AML-193 (cell line): ENCODE measurements at regions not wholly inside any gene's neighbourhood (a gene's known extent, or its start where the extent isn't known, plus 50 kb on each side); places are given as distances from the start of the nearest gene placed in this dataset.
"Not testable (repeated sequence)": the region's sequence is repeated elsewhere in the genome, so short reads cannot be mapped to it uniquely, and the experiment has no call there.

Experiments used
- DNase-seq, 2 experiments: peaks; one replicate each; lab custom pipeline; 2025; lab: John Stamatoyannopoulos, UW

DNA sequence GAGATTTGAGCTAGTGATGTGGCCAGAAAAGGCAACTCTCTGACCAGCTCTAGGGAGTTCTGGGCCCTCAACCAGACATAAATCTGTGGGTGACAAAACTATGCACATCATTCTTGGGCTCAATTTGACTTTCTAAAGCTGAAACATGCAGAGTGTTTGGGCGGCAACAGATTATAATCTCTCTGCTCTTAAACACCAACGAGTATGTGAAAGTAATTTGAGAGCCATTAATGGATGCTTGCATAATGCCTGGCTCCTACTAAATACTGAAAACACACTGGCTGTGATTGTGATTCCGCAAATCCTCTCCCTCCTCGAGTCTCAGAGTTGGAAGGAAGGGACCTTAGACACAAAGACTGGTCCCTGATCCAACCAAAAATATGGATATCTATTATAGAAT, 186.7 kb downstream of the UACA start:
- DNase-seq = no peak

DNA sequence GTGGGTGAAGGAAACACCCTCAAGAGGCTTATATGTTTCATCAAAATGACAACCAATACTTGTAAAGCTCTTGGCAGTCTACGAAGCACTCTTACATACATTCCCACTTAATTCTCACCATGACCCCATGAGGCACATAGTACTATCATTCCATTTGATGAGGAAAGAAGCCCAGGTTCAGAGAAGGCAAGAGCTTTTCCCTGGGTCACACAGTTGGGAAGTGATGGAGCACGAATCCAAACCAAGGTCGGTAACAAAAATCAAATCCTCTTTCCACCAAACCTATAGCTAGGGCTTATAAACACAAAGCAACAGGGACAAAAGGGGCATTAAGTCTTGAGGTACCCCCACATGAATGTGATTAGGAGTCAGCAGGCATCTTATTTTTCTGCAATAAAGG, 187.1 kb downstream of the UACA start:
- no peak for DNase-seq

DNA sequence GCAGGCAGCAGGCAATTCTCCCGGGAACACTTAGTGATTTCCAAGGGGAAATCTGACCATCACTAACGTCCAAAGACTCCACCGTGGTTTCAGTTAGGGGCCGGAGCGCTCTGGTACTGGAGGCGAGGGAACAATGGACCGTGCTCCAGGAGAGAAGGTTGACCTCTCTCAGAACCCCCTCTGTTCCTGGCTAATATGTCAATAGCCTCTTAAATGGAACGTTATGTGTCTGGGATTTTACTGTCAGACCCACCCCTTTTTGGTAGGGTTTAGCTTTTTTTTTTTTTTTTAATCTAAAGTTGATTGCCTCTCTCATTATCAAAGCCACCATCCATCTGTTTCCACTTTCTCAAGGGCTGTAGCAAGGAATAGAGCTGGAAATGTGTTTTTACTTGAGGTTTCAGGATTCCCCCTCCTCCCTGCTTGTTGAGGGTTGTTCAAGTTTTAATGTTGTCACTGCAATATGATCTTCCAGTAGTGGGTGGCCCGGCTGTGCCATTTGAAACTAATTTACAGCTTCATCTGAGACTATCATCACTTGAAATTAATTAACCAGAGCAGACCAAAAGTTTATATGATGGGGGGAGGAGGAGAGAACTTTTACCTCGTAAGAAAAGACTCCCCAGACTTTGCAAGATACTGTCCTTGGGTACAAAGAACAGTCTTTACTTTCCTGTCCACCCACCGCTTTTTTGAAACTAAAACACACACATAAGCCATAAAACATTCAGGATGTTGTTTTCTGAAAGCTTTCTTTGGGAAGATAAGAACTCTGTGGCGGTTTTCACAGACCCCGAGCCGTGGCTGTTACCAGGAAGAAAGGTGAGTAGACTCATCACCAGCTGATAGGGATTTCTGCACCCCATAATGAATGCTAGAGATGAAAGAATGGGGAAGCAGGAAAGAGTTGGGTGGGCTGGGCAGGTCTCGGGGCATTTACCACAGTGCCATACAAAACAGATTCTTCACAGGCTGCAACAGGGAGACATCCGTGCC, 187.8 kb downstream of the UACA start:
- no peak for DNase-seq

DNA sequence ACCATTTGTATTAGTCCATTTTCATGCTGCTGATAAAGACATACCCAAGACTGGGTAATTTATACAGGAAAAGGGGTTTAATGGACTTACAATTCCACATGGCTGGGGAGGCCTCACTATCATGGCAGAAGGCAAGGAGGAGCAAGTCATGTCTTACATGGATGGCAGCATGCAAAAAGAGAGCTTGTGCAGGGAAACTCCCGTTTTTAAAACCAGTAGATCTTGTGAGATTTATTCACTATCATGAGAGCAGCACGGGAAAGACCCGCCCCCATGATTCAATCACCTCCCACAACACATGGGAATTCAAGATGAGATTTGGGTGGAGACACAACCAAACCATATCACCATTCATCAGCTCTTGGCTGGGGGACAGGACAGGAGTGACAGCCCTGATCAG, 189.0 kb downstream of the UACA start:
- DNase-seq = not testable (repeated sequence)

- no peak for DNase-seq
These were observed 190.1 kb downstream of the UACA start for GRCh38 chr15:70573121-70573850.

- no peak for DNase-seq
These were observed 193.6 kb downstream of the UACA start for GRCh38 chr15:70569714-70570231.

GRCh38 chr15:70569091-70569713, 194.2 kb downstream of the UACA start:
- DNase-seq = peak; percentile 43 to 65

GRCh38 chr15:70566989-70567388, 196.4 kb downstream of the UACA start:
- DNase-seq = no peak

- DNase-seq = no peak
These were observed 197.1 kb downstream of the UACA start for GRCh38 chr15:70566047-70566835.

DNA sequence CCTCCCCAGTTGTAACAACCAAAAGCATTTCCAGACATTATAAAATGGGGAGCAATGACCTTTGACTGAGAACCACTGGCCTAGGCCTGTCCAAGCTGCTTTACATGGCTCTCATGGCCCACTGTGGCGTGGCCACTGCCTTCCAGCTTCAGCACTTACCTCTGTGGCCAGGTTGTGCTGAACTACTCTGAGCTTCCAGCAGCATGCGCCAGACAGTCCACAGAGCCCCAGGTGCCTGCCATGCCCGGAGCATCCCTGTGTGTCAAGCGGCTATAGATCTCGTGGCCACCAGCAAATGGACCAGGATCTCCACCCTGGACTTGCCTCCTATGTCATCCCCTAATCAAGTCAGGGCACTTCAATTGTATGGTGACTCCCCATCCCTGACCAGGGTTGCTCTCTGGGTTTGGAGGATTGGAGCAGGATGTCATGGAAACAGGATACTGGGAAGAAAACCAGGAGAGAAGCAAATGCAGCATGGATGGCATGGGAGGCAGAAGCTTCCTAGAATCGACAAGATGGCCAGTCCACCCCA, 199.7 kb downstream of the UACA start:
- no peak for DNase-seq

DNA sequence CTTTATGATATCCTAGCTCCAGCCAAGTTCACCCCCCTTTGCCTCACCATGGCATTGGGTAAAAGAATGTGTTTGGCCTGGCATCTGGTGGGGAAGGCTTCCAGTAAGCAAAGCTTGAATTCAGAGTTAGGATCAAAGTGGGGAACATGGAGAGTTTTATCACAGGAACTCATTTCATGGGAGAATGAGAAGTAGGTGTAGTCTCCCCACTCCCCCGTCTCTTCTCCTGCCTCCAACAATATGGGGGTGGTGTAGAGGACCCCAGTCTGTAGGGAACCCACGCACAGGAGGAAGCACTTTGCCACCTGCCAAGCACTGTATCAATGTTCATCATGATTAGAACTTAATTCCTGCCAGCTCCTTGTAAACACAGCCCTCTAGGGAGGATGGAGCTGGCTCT, 200.5 kb downstream of the UACA start:
- DNase-seq = no peak

DNA sequence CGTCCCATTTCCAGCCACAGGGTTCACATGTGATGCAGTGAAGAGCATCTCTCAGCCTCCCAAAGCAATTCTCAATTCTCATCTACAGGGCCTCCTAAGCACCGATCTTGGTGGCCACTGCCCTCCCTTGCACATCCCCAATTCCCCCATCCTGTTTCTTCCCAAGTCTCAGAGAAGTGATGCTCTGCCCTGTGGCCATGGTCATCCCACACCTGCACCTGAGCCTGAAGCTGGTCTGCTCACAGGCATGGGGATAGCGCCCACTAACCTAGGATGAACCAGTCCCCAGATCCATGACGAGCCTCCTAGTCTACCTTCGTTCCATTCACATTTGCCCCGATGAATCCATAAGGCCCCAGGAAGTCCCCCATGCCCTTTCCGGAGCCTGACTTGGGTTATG, 201.5 kb downstream of the UACA start:
- no peak for DNase-seq

DNA sequence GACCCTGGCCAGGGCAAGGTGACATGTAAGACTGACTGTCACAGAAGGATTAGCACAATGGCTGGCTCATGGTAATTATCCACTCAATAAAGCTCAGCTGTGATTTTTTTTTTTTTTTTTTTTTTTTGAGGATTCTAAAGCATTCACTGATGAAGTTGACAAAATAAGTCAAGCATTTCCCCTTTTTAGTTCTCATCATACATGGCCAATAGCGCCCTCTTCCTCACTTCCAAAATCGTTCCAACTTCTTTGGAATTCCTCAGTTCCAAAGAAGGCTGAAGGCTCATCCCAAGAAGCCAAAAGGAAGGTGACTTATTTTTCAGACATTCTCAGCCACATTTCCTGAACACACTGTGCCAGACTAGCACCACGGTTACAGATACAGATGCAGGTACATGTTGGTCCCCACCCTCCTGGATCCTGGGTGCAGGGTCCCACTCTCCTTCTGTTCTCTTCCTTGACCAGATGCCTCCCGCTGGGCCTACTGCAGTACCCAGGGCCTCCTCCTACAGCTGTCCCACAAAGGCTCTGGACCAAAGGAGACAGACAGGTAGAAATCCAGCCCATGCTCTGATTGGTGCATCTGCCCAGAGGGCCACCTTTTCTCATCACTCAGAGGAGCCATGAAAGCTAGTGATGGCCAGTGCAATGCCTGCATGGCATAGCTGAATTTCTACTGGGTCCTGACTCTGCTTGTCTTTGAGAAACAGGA, 202.6 kb downstream of the UACA start:
- DNase-seq = no peak

DNA sequence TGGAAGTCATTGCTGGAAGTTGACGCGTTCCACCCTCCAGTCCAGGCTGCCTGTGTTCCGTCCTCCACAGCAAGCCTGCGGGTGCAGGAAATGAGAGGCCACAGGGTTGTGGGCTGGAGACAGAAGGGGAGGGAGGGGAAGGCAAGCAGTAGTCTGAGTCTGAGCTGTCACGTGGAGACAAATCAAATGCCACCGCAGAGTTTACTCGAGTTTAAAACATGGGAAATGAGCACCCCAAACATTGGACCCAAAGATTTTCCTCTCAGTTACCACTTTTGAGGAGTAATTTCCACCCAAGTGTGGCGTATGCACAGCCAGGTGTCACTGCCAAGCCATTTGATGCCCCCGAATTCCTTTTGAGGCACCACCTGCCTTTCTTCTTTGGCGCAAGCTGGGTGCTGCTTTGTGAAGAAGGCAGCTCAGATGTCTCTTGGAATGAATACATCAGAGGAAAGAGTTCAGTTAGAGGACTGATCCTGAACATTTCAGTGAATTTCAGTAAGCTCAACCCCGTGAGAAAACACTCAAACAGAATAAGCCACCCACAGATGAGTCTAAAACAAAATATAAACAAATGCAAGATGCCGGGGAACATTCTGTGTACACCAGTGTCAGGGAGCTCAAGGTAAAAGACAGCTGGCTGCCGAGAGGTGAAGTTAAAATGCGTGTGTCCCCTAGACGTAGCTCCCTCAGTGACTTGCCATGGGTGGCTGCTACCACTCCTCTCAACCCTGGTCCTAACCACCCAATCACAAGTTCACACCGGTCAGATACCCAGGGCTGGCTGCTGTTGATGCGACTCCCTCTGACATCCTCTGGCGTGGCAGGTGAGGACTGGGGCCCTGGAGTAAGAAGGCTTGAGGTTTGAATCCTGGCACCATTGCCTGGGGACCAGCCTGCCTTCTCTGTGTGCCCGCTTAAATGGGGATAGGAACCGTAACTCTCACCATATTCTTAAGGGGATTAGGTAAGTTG, 203.8 kb downstream of the UACA start:
- DNase-seq = peak; percentile 51 to 63

DNA sequence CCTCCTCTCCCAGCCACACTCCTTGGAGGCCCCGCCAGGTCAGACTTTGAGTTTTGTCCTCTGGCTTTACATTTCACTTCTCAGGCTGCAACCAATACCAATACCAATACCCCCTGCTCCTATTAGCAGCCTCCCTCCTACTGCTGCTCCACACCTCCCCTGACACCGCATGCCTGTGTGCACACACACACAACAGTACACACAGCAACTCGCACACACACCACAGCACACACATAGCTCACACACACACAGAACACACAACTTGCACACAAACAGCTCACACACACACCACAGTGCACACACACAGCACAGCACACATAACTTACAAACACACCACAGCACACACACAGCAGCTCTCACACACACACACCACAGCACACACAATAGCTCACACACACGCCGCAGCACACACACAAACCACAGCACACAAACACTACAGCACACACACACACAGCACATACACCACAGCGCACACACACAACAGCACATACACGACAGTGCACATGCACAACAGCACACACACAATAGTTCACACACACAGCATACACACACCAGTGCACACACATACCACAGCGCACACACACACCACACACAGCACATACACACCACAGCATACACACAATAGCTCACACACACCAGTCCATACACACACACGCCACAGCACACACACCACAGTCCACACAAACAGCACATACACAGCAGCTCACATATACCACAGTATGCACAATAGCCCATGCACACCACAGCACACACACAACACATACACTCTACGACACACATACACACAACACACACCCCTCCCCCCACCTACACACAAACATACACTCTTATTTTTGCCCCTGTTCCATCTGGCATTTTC, 204.7 kb downstream of the UACA start:
- DNase-seq = no peak

- no peak for DNase-seq
These were observed 205.7 kb downstream of the UACA start for GRCh38 chr15:70557521-70558258.

GRCh38 chr15:70556779-70557178, 206.6 kb downstream of the UACA start:
- no peak for DNase-seq
